ENCODE measurements at regions not wholly inside any gene's neighbourhood (a gene's known extent, or its start where the extent isn't known, plus 50 kb on each side); places are given as distances from the start of the nearest gene placed in this dataset.
"Not testable (repeated sequence)": the region's sequence is repeated elsewhere in the genome, so short reads cannot be mapped to it uniquely, and the experiment has no call there.

DNA sequence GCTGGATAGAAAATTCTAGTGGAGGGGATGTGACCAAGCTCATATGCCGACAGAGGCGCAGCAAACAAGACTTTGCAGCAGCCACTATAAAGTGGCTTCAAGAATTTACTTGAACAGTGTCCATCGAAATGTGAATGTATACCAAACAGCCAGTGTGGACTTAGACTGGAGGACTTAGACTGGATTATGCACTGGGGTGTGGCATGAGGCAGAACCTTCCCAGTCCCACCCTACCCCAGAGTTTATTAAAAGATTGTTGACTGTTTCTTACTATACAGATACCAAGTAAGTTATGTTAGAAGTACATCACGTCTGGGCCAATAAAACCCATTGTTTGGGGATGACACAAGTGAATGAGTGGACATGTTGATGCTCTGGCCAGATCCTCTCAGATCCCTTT lies 561.3 kb upstream of the KLF4 start:
- TF ChIP-seq, protein P1, sequence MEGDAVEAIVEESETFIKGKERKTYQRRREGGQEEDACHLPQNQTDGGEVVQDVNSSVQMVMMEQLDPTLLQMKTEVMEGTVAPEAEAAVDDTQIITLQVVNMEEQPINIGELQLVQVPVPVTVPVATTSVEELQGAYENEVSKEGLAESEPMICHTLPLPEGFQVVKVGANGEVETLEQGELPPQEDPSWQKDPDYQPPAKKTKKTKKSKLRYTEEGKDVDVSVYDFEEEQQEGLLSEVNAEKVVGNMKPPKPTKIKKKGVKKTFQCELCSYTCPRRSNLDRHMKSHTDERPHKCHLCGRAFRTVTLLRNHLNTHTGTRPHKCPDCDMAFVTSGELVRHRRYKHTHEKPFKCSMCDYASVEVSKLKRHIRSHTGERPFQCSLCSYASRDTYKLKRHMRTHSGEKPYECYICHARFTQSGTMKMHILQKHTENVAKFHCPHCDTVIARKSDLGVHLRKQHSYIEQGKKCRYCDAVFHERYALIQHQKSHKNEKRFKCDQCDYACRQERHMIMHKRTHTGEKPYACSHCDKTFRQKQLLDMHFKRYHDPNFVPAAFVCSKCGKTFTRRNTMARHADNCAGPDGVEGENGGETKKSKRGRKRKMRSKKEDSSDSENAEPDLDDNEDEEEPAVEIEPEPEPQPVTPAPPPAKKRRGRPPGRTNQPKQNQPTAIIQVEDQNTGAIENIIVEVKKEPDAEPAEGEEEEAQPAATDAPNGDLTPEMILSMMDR (IDR thresholded peaks at IDR 0.05; ENCODE audit: low read depth, low read length, missing control alignments) = no peak
- no peak for DNase-seq (ENCODE audit: extremely low read depth, low read depth)
- H3K4me3 ChIP-seq (replicated peaks; ENCODE audit: low read depth, low read length) = no peak overlapping the region

DNA sequence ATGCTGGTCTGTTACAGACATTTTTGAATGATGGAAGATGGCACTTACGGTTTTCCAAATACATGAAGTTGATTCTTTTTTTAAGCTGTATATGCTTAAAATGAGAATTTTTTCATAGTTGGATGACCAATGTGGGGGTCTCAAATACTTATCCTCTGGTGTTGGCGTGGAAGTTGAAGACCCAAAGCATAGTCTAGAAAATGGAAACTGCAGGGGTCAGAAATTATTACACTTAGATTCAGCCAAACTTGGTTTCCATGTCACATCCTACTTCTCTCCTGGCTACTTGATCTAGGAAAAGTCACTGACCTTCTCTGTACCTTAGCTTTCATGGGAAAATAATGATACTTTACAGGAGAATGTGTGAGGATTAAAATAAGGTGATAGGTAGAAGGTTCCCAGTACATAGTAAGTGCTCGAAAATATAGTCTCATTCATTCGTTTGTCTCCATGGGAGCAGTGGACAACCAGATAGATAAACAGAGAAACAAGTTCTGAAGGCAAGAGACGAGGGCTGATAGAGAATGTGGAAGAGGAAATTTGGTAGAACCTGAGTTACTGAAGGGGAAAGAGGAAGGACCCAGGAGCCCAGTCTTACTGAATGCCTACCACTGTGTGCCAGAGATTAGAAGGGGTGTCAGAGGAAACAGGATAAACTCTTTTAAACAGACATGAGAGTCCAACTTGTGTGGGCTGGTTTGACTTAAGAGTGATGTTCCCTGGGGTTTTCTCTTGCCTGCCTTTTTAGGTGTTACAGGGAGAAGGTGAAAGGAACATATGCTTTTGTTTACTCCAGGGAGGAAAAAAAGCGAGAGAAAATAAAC lies 560.3 kb upstream of the KLF4 start:
- TF ChIP-seq, protein P1 (IDR thresholded peaks at IDR 0.05; ENCODE audit: low read depth, low read length, missing control alignments) = no peak
- no peak overlapping the region for H3K4me3 ChIP-seq (replicated peaks; ENCODE audit: low read depth, low read length)
- no peak for DNase-seq (ENCODE audit: extremely low read depth, low read depth)

DNA sequence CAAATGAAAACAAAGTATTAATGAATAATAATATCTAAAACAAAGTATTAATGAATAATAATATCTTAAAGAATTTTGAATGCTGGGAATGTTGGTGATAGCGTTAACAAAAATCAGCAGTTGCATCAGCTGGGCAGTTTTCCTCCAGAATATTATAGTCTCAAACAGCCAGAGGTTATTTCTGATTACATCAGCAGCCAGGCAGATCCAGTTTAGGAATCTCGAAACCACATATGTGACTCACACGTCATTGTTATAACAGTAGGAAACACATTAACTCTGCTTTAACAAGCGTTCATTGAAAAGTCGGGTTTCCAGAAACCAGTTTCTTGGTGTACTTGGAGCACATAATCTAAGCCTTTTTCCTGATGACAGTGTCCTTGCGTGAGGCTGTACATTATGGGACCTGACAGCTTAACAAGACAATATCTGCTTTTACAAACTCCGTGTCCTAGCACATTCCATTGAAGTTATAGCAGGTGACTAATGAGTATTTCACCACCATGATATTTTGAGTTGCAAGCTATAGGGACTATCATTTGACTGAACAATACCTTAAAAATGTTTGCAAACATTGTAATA lies 559.5 kb upstream of the KLF4 start:
- peak; percentile 89 for DNase-seq (ENCODE audit: extremely low read depth, low read depth)
- H3K4me3 ChIP-seq (replicated peaks; ENCODE audit: low read depth, low read length) = no peak overlapping the region
- TF ChIP-seq, protein P1 (IDR thresholded peaks at IDR 0.05; ENCODE audit: low read depth, low read length, missing control alignments) = no peak

DNA sequence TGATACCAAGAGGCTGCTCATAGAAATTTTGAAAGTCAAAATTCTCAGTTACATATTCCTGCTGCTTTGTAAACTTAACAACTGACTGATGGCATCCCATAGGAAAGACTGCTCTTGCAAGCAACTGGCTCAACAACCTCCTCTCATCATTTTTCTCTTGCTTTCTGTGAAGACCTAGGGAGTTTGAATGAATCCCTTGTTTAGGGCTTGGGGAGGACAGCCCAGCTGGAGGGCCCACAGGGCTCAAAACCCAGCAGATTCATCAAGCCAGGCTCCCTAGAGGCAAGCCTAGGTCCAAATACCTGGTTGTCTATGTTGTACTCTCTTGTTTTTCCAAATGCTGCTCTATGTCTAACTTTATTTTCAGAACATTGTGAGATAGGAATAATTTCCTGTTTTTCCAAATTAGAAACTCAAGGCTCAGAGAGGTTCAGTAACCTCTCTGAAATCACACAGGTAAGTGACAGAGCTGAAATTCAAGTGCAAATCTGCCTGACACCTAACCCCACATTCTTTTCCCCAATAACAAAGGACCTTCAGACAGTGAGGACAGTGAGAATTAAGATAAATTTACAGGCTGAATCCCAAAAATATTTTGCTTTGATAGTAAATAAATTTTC lies 558.9 kb upstream of the KLF4 start:
- H3K4me3 ChIP-seq (replicated peaks; ENCODE audit: low read depth, low read length) = no peak overlapping the region
- TF ChIP-seq, protein P1 (IDR thresholded peaks at IDR 0.05; ENCODE audit: low read depth, low read length, missing control alignments) = no peak
- no peak for DNase-seq (ENCODE audit: extremely low read depth, low read depth)

DNA sequence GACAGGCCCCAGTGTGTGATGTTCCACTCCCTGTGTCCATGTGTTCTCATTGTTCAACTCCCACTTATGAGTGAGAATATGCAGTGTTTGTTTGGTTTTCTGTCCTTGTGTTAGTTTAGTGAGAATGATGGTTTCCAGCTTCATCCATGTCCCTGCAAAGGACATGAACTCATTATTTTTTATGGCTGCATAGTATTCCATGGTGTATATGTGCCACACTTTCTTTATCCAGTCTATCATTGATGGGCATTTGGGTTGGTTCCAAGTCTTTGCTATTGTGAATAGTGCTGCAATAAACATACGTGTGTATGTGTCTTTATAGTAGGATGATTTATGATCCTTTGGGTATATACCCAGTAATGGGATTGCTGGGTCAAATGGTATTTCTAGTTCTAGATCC lies 558.2 kb upstream of the KLF4 start:
- H3K4me3 ChIP-seq (replicated peaks; ENCODE audit: low read depth, low read length); DNase-seq (ENCODE audit: extremely low read depth, low read depth): not testable (repeated sequence)

DNA sequence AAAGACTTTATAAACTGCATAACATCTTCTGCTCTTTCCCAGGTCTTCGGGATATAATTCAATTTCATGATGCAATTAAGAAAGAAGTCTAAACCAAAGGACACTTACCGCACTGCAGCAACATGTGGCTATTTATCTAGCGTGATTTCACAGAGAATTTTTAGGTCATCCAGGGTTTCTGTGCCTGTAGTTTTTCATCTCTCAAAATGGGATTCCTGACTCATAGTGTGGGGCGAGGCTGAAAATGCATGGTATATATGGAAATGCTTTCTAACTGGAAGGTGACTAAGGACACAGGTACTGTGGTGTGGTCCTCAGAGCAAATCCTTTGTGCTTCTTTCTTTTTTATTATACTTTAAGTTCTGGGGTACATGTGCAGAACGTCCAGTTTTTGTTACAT lies 557.7 kb upstream of the KLF4 start:
- no peak overlapping the region for H3K4me3 ChIP-seq (replicated peaks; ENCODE audit: low read depth, low read length)
- DNase-seq (ENCODE audit: extremely low read depth, low read depth) = no peak
- TF ChIP-seq, protein P1 (IDR thresholded peaks at IDR 0.05; ENCODE audit: low read depth, low read length, missing control alignments) = no peak

DNA sequence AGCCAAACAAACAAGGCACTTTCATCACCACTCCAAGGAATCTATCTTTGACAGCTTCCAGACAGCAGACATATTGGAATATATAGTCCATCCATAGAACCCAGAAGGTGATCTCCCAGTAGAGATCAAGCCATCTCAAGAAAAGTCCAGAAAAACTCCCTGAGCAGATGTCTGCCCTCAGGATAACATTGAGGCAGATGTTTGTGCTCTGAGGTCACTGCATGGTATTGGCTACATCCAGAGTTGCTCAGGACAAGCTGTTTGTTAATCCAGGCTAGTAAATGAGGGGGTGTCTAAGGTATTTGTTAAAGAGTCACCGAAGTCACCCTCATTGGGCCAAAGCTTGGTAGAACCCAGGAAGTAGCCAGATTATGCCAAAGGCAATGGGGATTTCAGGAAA lies 556.3 kb upstream of the KLF4 start:
- TF ChIP-seq, protein P1 (IDR thresholded peaks at IDR 0.05; ENCODE audit: low read depth, low read length, missing control alignments) = no peak
- H3K4me3 ChIP-seq (replicated peaks; ENCODE audit: low read depth, low read length) = no peak overlapping the region
- no peak for DNase-seq (ENCODE audit: extremely low read depth, low read depth)

All from HFF-Myc (cell line).